Ishikawa (cell line): ENCODE measurements at regions not wholly inside any gene's neighbourhood (a gene's known extent, or its start where the extent isn't known, plus 50 kb on each side); places are given as distances from the start of the nearest gene placed in this dataset.

Experiments
- EP300 ChIP-seq: IDR thresholded peaks from 2 replicates; pipeline ENCODE4 v1.6.1; 2012; ENCODE audit warnings: borderline replicate concordance
- FOXM1 ChIP-seq: IDR thresholded peaks from 2 replicates; pipeline ENCODE4 v1.6.1; 2012; ENCODE audit warnings: low read depth, borderline replicate concordance
- YY1 ChIP-seq: IDR thresholded peaks from 2 replicates; pipeline ENCODE4 v1.6.1; 2012; ENCODE audit warnings: low read depth
- TF ChIP-seq, protein P1 (sequence below): IDR thresholded peaks from 2 replicates; pipeline ENCODE4 v1.6.1; 2012; ENCODE audit warnings: low read depth, mild to moderate bottlenecking

DNA sequence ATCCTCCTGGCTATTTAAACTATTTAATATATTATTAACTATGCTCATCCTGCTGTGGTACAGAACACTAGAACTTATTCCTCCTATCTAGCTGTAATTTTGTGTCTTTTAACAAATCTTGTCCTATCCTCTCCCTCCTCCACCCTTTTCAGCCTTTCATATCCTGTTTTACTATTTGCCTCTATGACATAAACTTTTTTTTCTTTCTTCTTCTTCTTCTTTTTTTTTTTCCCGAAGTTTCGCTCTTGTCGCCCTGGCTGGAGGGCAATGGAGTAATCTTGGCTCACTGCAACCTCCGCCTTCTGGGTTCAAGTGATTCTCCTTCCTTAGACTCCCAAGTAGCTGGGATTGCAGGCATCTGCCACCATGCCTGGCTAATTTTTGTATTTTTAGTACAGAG lies 201.5 kb downstream of the LPIN1 start:
- TF ChIP-seq, protein P1, sequence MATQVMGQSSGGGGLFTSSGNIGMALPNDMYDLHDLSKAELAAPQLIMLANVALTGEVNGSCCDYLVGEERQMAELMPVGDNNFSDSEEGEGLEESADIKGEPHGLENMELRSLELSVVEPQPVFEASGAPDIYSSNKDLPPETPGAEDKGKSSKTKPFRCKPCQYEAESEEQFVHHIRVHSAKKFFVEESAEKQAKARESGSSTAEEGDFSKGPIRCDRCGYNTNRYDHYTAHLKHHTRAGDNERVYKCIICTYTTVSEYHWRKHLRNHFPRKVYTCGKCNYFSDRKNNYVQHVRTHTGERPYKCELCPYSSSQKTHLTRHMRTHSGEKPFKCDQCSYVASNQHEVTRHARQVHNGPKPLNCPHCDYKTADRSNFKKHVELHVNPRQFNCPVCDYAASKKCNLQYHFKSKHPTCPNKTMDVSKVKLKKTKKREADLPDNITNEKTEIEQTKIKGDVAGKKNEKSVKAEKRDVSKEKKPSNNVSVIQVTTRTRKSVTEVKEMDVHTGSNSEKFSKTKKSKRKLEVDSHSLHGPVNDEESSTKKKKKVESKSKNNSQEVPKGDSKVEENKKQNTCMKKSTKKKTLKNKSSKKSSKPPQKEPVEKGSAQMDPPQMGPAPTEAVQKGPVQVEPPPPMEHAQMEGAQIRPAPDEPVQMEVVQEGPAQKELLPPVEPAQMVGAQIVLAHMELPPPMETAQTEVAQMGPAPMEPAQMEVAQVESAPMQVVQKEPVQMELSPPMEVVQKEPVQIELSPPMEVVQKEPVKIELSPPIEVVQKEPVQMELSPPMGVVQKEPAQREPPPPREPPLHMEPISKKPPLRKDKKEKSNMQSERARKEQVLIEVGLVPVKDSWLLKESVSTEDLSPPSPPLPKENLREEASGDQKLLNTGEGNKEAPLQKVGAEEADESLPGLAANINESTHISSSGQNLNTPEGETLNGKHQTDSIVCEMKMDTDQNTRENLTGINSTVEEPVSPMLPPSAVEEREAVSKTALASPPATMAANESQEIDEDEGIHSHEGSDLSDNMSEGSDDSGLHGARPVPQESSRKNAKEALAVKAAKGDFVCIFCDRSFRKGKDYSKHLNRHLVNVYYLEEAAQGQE, result no peak
- TF ChIP-seq EP300 (no peak), YY1 (no peak), FOXM1 (no peak)
